Neural cell (in vitro differentiated cells): ENCODE measurements at regions not wholly inside any gene's neighbourhood (a gene's known extent, or its start where the extent isn't known, plus 50 kb on each side); places are given as distances from the start of the nearest gene placed in this dataset.

ENCODE experiments used
- H2AFZ ChIP-seq: fragments of 200-600, 300-800 bp; sonication (generic), shearing (Covaris generic); 2 replicates; pipeline ENCODE4 v1.6.0; 2014; ENCODE audit warnings: low read depth, mild to moderate bottlenecking, antibody characterized with exemption, low read length, moderate library complexity
- H3F3A ChIP-seq: fragments of 200-600 bp; shearing (Covaris generic); 2 replicates; pipeline ENCODE4 v1.6.1; 2016; ENCODE audit warnings: mild to moderate bottlenecking, moderate library complexity, mixed read lengths, antibody characterized with exemption, low read length; ENCODE audit not compliant: insufficient read depth, poor library complexity, severe bottlenecking
- H3K27ac ChIP-seq: fragments of 200-600, 300-800 bp; sonication (generic), shearing (Covaris generic); 2 replicates; pipeline ENCODE4 v1.5.1; 2014; ENCODE audit warnings: mild to moderate bottlenecking, low read length, moderate library complexity
- H3K27me3 ChIP-seq: fragments of 300-800, 200-600 bp; sonication (generic), shearing (Covaris generic); 2 replicates; pipeline ENCODE4 v1.6.0; 2014; ENCODE audit warnings: mild to moderate bottlenecking, low read depth, low read length, moderate library complexity; ENCODE audit not compliant: insufficient read depth
- H3K36me3 ChIP-seq: fragments of 300-800, 200-600 bp; sonication (generic), shearing (Covaris generic); 2 replicates; pipeline ENCODE4 v1.5.1; 2014; ENCODE audit warnings: mild to moderate bottlenecking, antibody characterized with exemption, low read length, moderate library complexity; ENCODE audit not compliant: insufficient read depth
- H3K4me2 ChIP-seq: fragments of 300-800, 200-600 bp; sonication (generic), shearing (Covaris generic); 2 replicates; pipeline ENCODE4 v1.6.0; 2014; ENCODE audit warnings: mild to moderate bottlenecking, low read length
- H3K4me3 ChIP-seq: fragments of 300-800, 200-600 bp; sonication (generic), shearing (Covaris generic); 2 replicates; pipeline ENCODE4 v1.5.1; 2014; ENCODE audit warnings: mild to moderate bottlenecking, low read length, moderate library complexity
- H3K79me2 ChIP-seq: fragments of 200-600 bp; shearing (Covaris generic); replicated peaks from 2 replicates; pipeline ENCODE4 v1.6.0; 2014; ENCODE audit warnings: mild to moderate bottlenecking, low read length, moderate library complexity; ENCODE audit not compliant: insufficient read depth
- H3K9ac ChIP-seq: fragments of 300-800, 200-600 bp; sonication (generic), shearing (Covaris generic); 2 replicates; pipeline ENCODE4 v1.6.1; 2016; ENCODE audit warnings: mild to moderate bottlenecking, low read length, mixed read lengths
- H3K9me2 ChIP-seq: fragments of 200-600 bp; shearing (Covaris generic); 2 replicates; pipeline ENCODE4 v1.6.1; 2016; ENCODE audit warnings: mild to moderate bottlenecking, low read length, mixed read lengths; ENCODE audit not compliant: insufficient read depth
- H3K9me3 ChIP-seq: fragments of 200-600, 300-800 bp; sonication (generic), shearing (Covaris generic); 2 replicates; pipeline ENCODE4 v1.6.1; 2016; ENCODE audit warnings: mild to moderate bottlenecking, mixed run types, low read length, moderate library complexity, mixed read lengths
- H4K20me1 ChIP-seq: fragments of 200-600 bp; shearing (Covaris generic); 2 replicates; pipeline ENCODE4 v1.6.1; 2016; ENCODE audit warnings: mild to moderate bottlenecking, mixed run types; ENCODE audit not compliant: insufficient read depth
- EP300 ChIP-seq: fragments of 450-650 bp; conservative IDR thresholded peaks from 2 replicates; pipeline ENCODE4 v1.6.1; 2014; ENCODE audit warnings: antibody characterized with exemption, mild to moderate bottlenecking, moderate library complexity; ENCODE audit not compliant: poor library complexity, severe bottlenecking
- EZH2 ChIP-seq: fragments of 200-600, 300-800 bp; shearing (Covaris generic), sonication (generic); IDR thresholded peaks from 2 replicates; pipeline ENCODE4 v1.6.1; 2014; ENCODE audit warnings: antibody characterized with exemption, low read length, borderline replicate concordance, mild to moderate bottlenecking; ENCODE audit not compliant: insufficient read depth, poor library complexity, severe bottlenecking
- MXI1 ChIP-seq: fragments of 450-650 bp; conservative IDR thresholded peaks from 2 replicates; pipeline ENCODE4 v1.6.1; 2014; ENCODE audit warnings: antibody characterized with exemption, mild to moderate bottlenecking; ENCODE audit not compliant: poor library complexity, severe bottlenecking
- POLR2AphosphoS5 ChIP-seq: IDR thresholded peaks from 2 replicates; pipeline ENCODE4 v1.6.1; 2012
- RAD21 ChIP-seq: fragments of 450-650 bp; conservative IDR thresholded peaks from 2 replicates; pipeline ENCODE4 v1.6.1; 2014; ENCODE audit warnings: antibody characterized with exemption, mild to moderate bottlenecking, moderate library complexity
- SMC3 ChIP-seq: fragments of 450-650 bp; conservative IDR thresholded peaks from 2 replicates; pipeline ENCODE4 v1.6.1; 2014; ENCODE audit warnings: antibody characterized with exemption, mild to moderate bottlenecking, moderate library complexity; ENCODE audit not compliant: poor library complexity
- TAF1 ChIP-seq: IDR thresholded peaks from 2 replicates; pipeline ENCODE4 v1.6.1; 2012; ENCODE audit warnings: low read depth
- TF ChIP-seq, protein P1 (sequence below): fragments of 450-650 bp; IDR thresholded peaks from 2 replicates; pipeline ENCODE4 v1.5.1; 2014; ENCODE audit warnings: antibody characterized with exemption, mild to moderate bottlenecking, moderate library complexity; ENCODE audit not compliant: poor library complexity, severe bottlenecking
- TF ChIP-seq, protein P2 (sequence below): IDR thresholded peaks from 2 replicates; pipeline ENCODE4 v1.6.1; 2012; ENCODE audit warnings: borderline replicate concordance

DNA sequence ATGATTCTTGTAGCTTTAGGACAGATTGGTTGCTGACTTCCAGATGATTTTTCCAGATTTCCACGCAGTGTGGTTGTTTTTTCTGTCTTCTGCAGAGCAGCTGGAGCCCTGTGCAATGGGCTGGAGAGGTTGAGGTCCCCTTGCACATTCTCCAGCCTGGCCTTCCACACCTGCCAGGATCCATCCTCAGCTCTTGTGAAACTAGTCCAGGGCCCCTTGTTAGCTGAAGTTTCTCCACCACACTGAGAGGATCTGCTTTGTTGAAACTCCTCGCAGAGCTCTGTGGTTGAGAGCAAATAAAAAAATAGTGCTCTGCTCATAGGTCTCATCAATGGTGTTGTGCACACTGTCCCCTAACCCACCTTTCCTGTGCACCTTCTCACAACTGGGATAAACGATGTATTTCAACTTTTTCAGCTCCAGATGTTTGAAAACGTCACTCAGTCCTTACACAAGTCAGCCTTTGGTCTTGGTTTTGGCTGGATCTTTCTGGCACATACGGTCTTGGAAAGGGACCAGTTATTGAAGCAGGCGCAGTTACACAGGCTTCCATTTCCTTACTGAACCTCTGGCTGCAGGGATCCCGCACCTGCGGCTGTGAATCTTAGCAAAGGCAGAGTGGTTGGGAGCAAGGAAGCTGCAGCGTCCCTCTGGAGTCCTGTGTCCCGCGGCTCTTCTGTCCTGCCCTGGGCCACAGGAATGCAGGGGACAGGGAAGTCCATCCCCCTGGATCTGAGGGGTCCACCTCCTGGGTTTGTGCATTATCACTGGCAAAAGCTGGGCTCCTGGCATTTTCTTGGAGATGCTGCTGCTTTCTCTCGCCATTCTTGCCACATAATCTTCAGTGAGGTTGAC, 272.0 kb upstream of the DSEL start:
- Histone ChIP-seq H3K27ac (no peak overlapping the region), H3K27me3 (no peaks in the 10 kb centered on the region), H3K9me2 (no peaks in the 10 kb centered on the region), H3K79me2 (no peaks in the 10 kb centered on the region), H3K4me2 (no peak overlapping the region), H4K20me1 (no peaks in the 10 kb centered on the region), H2AFZ (no peak overlapping the region), H3K9me3 (no peaks in the 10 kb centered on the region), H3K36me3 (no peaks in the 10 kb centered on the region), H3F3A (no peaks in the 10 kb centered on the region), H3K4me3 (no peak overlapping the region), H3K9ac (no peak overlapping the region)
- TF ChIP-seq MXI1 (no peak), EP300 (no peak), POLR2AphosphoS5 (no peak), SMC3 (no peak), TAF1 (no peak), RAD21 (no peak), EZH2 (no peak)
- TF ChIP-seq, protein P1, sequence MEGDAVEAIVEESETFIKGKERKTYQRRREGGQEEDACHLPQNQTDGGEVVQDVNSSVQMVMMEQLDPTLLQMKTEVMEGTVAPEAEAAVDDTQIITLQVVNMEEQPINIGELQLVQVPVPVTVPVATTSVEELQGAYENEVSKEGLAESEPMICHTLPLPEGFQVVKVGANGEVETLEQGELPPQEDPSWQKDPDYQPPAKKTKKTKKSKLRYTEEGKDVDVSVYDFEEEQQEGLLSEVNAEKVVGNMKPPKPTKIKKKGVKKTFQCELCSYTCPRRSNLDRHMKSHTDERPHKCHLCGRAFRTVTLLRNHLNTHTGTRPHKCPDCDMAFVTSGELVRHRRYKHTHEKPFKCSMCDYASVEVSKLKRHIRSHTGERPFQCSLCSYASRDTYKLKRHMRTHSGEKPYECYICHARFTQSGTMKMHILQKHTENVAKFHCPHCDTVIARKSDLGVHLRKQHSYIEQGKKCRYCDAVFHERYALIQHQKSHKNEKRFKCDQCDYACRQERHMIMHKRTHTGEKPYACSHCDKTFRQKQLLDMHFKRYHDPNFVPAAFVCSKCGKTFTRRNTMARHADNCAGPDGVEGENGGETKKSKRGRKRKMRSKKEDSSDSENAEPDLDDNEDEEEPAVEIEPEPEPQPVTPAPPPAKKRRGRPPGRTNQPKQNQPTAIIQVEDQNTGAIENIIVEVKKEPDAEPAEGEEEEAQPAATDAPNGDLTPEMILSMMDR, result no peak
- TF ChIP-seq, protein P2, sequence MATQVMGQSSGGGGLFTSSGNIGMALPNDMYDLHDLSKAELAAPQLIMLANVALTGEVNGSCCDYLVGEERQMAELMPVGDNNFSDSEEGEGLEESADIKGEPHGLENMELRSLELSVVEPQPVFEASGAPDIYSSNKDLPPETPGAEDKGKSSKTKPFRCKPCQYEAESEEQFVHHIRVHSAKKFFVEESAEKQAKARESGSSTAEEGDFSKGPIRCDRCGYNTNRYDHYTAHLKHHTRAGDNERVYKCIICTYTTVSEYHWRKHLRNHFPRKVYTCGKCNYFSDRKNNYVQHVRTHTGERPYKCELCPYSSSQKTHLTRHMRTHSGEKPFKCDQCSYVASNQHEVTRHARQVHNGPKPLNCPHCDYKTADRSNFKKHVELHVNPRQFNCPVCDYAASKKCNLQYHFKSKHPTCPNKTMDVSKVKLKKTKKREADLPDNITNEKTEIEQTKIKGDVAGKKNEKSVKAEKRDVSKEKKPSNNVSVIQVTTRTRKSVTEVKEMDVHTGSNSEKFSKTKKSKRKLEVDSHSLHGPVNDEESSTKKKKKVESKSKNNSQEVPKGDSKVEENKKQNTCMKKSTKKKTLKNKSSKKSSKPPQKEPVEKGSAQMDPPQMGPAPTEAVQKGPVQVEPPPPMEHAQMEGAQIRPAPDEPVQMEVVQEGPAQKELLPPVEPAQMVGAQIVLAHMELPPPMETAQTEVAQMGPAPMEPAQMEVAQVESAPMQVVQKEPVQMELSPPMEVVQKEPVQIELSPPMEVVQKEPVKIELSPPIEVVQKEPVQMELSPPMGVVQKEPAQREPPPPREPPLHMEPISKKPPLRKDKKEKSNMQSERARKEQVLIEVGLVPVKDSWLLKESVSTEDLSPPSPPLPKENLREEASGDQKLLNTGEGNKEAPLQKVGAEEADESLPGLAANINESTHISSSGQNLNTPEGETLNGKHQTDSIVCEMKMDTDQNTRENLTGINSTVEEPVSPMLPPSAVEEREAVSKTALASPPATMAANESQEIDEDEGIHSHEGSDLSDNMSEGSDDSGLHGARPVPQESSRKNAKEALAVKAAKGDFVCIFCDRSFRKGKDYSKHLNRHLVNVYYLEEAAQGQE, result no peak

DNA sequence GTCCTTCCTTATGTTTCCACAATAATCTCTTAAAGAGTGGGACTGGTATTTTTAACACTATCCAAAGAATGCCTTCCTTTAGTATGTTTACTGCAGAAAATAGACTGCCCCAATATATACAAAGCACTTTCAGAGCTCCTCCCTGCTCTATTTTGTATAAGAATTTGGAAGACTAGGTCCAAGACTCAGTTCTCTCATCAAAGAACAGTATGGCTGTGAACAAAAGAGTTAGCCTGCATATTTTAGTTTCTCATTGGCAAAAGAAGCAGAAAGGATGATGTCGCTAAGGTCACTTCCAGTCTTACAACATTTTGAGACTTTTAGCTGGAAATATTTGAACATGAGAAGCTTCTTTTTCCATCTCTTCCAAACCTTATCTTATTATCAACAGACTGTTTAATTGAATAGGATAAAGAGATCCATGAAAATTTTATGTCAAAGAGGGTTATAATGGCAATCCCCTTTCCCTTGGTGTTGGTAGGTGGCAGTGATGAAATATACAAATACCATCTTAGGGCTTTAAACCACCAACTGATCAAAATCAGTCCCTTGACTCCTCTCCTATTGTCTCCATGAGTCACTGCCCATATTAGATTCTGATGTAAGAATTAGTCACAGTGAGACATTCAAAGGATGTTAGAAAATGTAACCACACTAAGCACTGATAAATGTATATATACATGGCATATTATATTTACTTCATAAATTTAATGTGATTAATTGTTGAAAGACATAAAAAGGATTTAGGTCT, 266.9 kb upstream of the DSEL start:
- no peaks in the 10 kb centered on the region for H3K36me3 ChIP-seq
- H3K4me2 ChIP-seq, result no peak overlapping the region
- no peaks in the 10 kb centered on the region for H3K9me3 ChIP-seq
- H3K4me3 ChIP-seq, result no peak overlapping the region
- no peaks in the 10 kb centered on the region for H3K9me2 ChIP-seq
- H2AFZ ChIP-seq, result no peak overlapping the region
- no peaks in the 10 kb centered on the region for H3K79me2 ChIP-seq
- no peaks in the 10 kb centered on the region for H3F3A ChIP-seq
- no peaks in the 10 kb centered on the region for H3K27me3 ChIP-seq
- peak overlapping the region; percentile 51 for H3K27ac ChIP-seq
- no peak for TF ChIP-seq POLR2AphosphoS5
- H4K20me1 ChIP-seq, result no peaks in the 10 kb centered on the region
- no peak overlapping the region for H3K9ac ChIP-seq
